ENCODE measurements at regions not wholly inside any gene's neighbourhood (a gene's known extent, or its start where the extent isn't known, plus 50 kb on each side); places are given as distances from the start of the nearest gene placed in this dataset.

- POLR2A ChIA-PET = no interaction called here
- TF ChIP-seq GRHL2 (CRISPR knock-in tag; IDR thresholded peaks at IDR 0.05; ENCODE audit: insufficient replicate concordance, severe bottlenecking) = no peak
- TF ChIP-seq ETV6 (CRISPR knock-in tag; IDR thresholded peaks at IDR 0.05) = no peak
- TF ChIP-seq, protein P1, sequence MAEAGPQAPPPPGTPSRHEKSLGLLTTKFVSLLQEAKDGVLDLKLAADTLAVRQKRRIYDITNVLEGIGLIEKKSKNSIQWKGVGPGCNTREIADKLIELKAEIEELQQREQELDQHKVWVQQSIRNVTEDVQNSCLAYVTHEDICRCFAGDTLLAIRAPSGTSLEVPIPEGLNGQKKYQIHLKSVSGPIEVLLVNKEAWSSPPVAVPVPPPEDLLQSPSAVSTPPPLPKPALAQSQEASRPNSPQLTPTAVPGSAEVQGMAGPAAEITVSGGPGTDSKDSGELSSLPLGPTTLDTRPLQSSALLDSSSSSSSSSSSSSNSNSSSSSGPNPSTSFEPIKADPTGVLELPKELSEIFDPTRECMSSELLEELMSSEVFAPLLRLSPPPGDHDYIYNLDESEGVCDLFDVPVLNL (CRISPR knock-in tag; IDR thresholded peaks at IDR 0.05; ENCODE audit: borderline replicate concordance, low read depth) = no peak
- no peak for TF ChIP-seq PREB (CRISPR knock-in tag; IDR thresholded peaks at IDR 0.05; ENCODE audit: borderline replicate concordance)
- TF ChIP-seq JAZF1 (CRISPR knock-in tag; IDR thresholded peaks at IDR 0.05) = no peak
- no peak for TF ChIP-seq NR3C1 (CRISPR knock-in tag; conservative IDR thresholded peaks at IDR 0.05; ENCODE audit: low read depth)
- TF ChIP-seq, protein P2, sequence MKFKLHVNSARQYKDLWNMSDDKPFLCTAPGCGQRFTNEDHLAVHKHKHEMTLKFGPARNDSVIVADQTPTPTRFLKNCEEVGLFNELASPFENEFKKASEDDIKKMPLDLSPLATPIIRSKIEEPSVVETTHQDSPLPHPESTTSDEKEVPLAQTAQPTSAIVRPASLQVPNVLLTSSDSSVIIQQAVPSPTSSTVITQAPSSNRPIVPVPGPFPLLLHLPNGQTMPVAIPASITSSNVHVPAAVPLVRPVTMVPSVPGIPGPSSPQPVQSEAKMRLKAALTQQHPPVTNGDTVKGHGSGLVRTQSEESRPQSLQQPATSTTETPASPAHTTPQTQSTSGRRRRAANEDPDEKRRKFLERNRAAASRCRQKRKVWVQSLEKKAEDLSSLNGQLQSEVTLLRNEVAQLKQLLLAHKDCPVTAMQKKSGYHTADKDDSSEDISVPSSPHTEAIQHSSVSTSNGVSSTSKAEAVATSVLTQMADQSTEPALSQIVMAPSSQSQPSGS (CRISPR knock-in tag; IDR thresholded peaks at IDR 0.05; ENCODE audit: borderline replicate concordance, low read depth) = no peak
- TF ChIP-seq ZNF671 (CRISPR knock-in tag; IDR thresholded peaks at IDR 0.05) = no peak
- TF ChIP-seq ATF3 (CRISPR knock-in tag; conservative IDR thresholded peaks at IDR 0.05) = no peak
- no peak for TF ChIP-seq SMAD4 (CRISPR knock-in tag; IDR thresholded peaks at IDR 0.05)
- TF ChIP-seq, protein P3, sequence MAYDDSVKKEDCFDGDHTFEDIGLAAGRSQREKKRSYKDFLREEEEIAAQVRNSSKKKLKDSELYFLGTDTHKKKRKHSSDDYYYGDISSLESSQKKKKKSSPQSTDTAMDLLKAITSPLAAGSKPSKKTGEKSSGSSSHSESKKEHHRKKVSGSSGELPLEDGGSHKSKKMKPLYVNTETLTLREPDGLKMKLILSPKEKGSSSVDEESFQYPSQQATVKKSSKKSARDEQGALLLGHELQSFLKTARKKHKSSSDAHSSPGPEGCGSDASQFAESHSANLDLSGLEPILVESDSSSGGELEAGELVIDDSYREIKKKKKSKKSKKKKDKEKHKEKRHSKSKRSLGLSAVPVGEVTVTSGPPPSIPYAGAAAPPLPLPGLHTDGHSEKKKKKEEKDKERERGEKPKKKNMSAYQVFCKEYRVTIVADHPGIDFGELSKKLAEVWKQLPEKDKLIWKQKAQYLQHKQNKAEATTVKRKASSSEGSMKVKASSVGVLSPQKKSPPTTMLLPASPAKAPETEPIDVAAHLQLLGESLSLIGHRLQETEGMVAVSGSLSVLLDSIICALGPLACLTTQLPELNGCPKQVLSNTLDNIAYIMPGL (CRISPR knock-in tag; IDR thresholded peaks at IDR 0.05) = no peak
- CTCF ChIA-PET = no interaction called here
- ATAC-seq (peak; percentile 70), DNase-seq (ENCODE audit: low spot score) (no peak)
- H3K4me3 Mint-ChIP-seq = no peak overlapping the region
- H3K27ac Mint-ChIP-seq = no peak overlapping the region
- no peaks in the 10 kb centered on the region for H3K27me3 Mint-ChIP-seq (ENCODE audit: low read depth)
- peaks cover 31% of the 10 kb centered on the region for H3K4me1 Mint-ChIP-seq
- H3K9me3 Mint-ChIP-seq = no peaks in the 10 kb centered on the region
- H3K36me3 Mint-ChIP-seq = no peaks in the 10 kb centered on the region
These were observed 151.4 kb downstream of the VCX3A start for GRCh38 chrX:6383488-6383887.

- Mint-ChIP-seq H3K4me3 (no peak overlapping the region), H3K4me1 (peaks cover 28% of the 10 kb centered on the region), H3K27ac (no peak overlapping the region), H3K9me3 (no peaks in the 10 kb centered on the region), H3K36me3 (no peaks in the 10 kb centered on the region), H3K27me3 (ENCODE audit: low read depth) (no peaks in the 10 kb centered on the region)
- ATAC-seq (no peak), DNase-seq (ENCODE audit: low spot score) (no peak)
- CTCF ChIA-PET = no interaction called here
- POLR2A ChIA-PET = no interaction called here
- TF ChIP-seq ATF3 (CRISPR knock-in tag; conservative IDR thresholded peaks at IDR 0.05) (no peak), ZNF263 (CRISPR knock-in tag; IDR thresholded peaks at IDR 0.05; ENCODE audit: low read depth) (no peak), NFYB (CRISPR knock-in tag; conservative IDR thresholded peaks at IDR 0.05; ENCODE audit: low read depth) (no peak), TEAD4 (CRISPR knock-in tag; IDR thresholded peaks at IDR 0.05) (no peak), ZNF232 (CRISPR knock-in tag; IDR thresholded peaks at IDR 0.05) (no peak), ELF4 (CRISPR knock-in tag; IDR thresholded peaks at IDR 0.05; ENCODE audit: low read depth) (no peak), PRRX2 (CRISPR knock-in tag; IDR thresholded peaks at IDR 0.05) (no peak), ERG (CRISPR knock-in tag; IDR thresholded peaks at IDR 0.05) (no peak), CREM (CRISPR knock-in tag; IDR thresholded peaks at IDR 0.05) (no peak), IRF2 (CRISPR knock-in tag; IDR thresholded peaks at IDR 0.05; ENCODE audit: borderline replicate concordance, low read depth) (no peak), SP1 (CRISPR knock-in tag; conservative IDR thresholded peaks at IDR 0.05) (no peak)
- TF ChIP-seq, protein P4, sequence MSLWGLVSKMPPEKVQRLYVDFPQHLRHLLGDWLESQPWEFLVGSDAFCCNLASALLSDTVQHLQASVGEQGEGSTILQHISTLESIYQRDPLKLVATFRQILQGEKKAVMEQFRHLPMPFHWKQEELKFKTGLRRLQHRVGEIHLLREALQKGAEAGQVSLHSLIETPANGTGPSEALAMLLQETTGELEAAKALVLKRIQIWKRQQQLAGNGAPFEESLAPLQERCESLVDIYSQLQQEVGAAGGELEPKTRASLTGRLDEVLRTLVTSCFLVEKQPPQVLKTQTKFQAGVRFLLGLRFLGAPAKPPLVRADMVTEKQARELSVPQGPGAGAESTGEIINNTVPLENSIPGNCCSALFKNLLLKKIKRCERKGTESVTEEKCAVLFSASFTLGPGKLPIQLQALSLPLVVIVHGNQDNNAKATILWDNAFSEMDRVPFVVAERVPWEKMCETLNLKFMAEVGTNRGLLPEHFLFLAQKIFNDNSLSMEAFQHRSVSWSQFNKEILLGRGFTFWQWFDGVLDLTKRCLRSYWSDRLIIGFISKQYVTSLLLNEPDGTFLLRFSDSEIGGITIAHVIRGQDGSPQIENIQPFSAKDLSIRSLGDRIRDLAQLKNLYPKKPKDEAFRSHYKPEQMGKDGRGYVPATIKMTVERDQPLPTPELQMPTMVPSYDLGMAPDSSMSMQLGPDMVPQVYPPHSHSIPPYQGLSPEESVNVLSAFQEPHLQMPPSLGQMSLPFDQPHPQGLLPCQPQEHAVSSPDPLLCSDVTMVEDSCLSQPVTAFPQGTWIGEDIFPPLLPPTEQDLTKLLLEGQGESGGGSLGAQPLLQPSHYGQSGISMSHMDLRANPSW (CRISPR knock-in tag; conservative IDR thresholded peaks at IDR 0.05; ENCODE audit: low read depth) = no peak
- TF ChIP-seq, protein P1 (CRISPR knock-in tag; IDR thresholded peaks at IDR 0.05; ENCODE audit: borderline replicate concordance, low read depth) = no peak
These were observed 152.6 kb downstream of the VCX3A start for GRCh38 chrX:6382284-6382683.
